ENCODE measurements at regions not wholly inside any gene's neighbourhood (a gene's known extent, or its start where the extent isn't known, plus 50 kb on each side); places are given as distances from the start of the nearest gene placed in this dataset.
"Not testable (repeated sequence)": the region's sequence is repeated elsewhere in the genome, so short reads cannot be mapped to it uniquely, and the experiment has no call there.

DNA sequence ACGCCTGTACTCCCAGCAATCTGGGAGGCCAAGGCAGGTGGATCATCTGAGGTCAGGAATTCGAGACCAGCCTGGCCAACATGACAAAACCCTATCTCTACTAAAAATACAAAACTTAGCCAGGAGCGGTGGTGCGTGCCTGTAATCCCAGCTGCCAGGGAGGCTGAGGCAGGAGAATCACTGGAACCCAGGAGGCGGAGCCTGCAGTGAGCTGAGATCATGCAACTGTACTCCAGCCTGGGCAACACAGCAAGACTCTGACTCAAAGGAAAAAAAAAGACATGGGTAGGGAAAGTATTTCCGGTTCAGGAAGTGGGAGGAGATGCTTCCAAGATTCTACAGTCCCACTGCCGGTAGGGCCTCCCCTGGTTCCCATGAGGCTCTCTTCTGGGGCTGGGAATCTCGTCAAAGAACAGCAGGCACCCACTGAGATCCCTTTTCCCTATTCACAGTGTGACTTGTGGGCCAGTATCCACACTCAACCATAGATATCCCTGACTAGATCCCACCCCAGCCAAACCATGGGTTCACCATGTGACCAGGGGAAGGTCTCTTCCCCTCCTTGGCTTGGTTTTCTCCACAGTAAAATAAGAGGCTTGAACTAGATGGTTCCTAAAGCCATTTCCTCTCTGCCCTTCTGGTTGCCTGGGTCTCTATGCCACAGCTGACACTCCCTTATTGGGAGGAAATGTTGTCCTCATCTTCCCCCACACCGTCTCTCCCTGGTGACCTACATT lies 443.3 kb downstream of the BUD13 start:
- H3K27me3 ChIP-seq, result no peaks in the 10 kb centered on the region
- intact Hi-C loops (cut with DNase I), result no loop called here

DNA sequence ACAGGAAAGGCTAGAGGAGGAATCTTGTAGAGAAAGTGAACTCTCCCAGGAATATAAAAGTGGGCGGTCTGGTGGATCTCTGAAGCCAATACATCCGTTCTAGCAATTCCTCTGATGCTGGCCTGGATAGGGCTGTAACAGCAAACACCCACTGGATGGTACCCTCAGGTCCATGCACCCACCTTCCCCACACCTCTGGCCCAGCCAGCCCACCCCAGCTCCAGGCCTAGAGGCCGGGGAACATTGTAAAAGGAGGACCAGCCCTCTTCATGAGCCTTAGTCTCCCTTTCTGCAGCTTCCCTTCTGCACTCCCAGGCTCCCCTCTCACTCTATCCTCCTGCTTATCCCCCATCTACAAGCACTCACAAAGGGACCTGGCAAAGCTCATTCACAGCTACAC lies 443.9 kb downstream of the BUD13 start:
- peak; percentile 31 to 54 for DNase-seq (ENCODE audit: extremely low spot score in 2 of 2)
- Histone ChIP-seq H3K4me1 (no peaks in the 10 kb centered on the region), H3K4me3 (no peak overlapping the region), H3K9me3 (no peaks in the 10 kb centered on the region), H3K27ac (no peak overlapping the region), H3K27me3 (no peaks in the 10 kb centered on the region), H3K36me3 (no peaks in the 10 kb centered on the region)
- TF ChIP-seq, protein P1, sequence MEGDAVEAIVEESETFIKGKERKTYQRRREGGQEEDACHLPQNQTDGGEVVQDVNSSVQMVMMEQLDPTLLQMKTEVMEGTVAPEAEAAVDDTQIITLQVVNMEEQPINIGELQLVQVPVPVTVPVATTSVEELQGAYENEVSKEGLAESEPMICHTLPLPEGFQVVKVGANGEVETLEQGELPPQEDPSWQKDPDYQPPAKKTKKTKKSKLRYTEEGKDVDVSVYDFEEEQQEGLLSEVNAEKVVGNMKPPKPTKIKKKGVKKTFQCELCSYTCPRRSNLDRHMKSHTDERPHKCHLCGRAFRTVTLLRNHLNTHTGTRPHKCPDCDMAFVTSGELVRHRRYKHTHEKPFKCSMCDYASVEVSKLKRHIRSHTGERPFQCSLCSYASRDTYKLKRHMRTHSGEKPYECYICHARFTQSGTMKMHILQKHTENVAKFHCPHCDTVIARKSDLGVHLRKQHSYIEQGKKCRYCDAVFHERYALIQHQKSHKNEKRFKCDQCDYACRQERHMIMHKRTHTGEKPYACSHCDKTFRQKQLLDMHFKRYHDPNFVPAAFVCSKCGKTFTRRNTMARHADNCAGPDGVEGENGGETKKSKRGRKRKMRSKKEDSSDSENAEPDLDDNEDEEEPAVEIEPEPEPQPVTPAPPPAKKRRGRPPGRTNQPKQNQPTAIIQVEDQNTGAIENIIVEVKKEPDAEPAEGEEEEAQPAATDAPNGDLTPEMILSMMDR (IDR thresholded peaks at IDR 0.05), result no peak
- TF ChIP-seq POLR2AphosphoS5 (IDR thresholded peaks at IDR 0.05; ENCODE audit: insufficient read depth in 1 of 2, low read depth in 1 of 2), result no peak
- no peak for TF ChIP-seq POLR2A (IDR thresholded peaks at IDR 0.05)
- intact Hi-C loops (cut with DNase I), result no loop called here

More for the DNA sequence above, 443.3 kb downstream of the BUD13 start:
- Histone ChIP-seq H3K4me1 (no peaks in the 10 kb centered on the region), H3K27ac (no peak overlapping the region), H3K4me3 (no peak overlapping the region), H3K9me3 (no peaks in the 10 kb centered on the region), H3K36me3 (no peaks in the 10 kb centered on the region)
- no peak for TF ChIP-seq POLR2A (IDR thresholded peaks at IDR 0.05)
- TF ChIP-seq, protein P1 (IDR thresholded peaks at IDR 0.05), result no peak
- TF ChIP-seq POLR2AphosphoS5 (IDR thresholded peaks at IDR 0.05; ENCODE audit: insufficient read depth in 1 of 2, low read depth in 1 of 2), result no peak
- peak; percentile 56 to 64 for DNase-seq (ENCODE audit: extremely low spot score in 2 of 2)

DNA sequence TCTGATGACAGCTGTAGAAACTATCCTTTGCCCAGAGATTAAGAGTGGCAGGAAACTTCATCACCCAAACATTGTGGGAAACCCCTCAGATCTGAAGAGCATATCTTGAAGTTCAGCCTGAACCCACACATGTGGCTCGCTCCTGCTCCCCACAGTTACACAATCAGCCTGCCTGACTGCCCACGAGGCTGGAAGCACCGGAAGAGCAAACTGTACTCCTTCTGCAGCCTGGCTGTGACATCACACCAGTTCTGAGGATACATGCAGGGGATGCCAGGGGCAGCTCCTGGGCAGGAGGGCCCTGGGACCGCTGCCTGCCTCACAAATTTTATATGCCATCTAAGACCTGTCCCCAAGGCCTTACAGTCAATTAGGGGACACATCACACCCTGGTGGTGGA lies 444.4 kb downstream of the BUD13 start:
- Histone ChIP-seq H3K4me1 (no peaks in the 10 kb centered on the region), H3K27me3 (no peaks in the 10 kb centered on the region), H3K36me3 (no peaks in the 10 kb centered on the region), H3K9me3 (no peaks in the 10 kb centered on the region), H3K4me3 (no peak overlapping the region), H3K27ac (no peak overlapping the region)
- TF ChIP-seq POLR2A (IDR thresholded peaks at IDR 0.05) (no peak), POLR2AphosphoS5 (IDR thresholded peaks at IDR 0.05; ENCODE audit: insufficient read depth in 1 of 2, low read depth in 1 of 2) (no peak)
- TF ChIP-seq, protein P1 (IDR thresholded peaks at IDR 0.05), result no peak
- intact Hi-C loops (cut with DNase I), result no loop called here
- peak in 1 of 2 donors; percentile 44 for DNase-seq (ENCODE audit: extremely low spot score in 2 of 2)

DNA sequence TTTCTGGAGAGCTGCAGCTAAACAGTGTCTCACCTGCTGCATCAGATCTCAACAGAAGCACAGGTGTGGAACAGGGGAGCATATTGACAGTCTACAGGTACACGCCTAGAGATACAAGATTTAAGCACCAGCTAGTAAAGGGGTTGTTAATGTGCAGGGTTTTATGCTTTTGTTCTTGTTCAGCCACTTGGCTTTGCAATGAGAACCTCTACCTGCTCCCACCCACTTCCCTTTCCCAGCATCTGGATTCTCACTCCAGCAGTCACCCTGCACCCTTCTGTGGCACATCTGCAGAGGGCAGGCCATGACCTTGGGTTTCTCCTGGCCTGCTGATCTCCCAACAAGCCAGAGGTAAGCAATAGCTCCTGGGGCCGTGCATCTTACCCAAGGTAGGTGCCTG lies 446.6 kb downstream of the BUD13 start:
- no peak overlapping the region for H3K27ac ChIP-seq
- DNase-seq (ENCODE audit: extremely low spot score in 2 of 2), result peak in 1 of 2 donors; percentile 52
- TF ChIP-seq, protein P1 (IDR thresholded peaks at IDR 0.05), result no peak
- TF ChIP-seq POLR2AphosphoS5 (IDR thresholded peaks at IDR 0.05; ENCODE audit: insufficient read depth in 1 of 2, low read depth in 1 of 2) (no peak), POLR2A (IDR thresholded peaks at IDR 0.05) (no peak)
- H3K27me3 ChIP-seq, result no peaks in the 10 kb centered on the region
- H3K36me3 ChIP-seq, result no peaks in the 10 kb centered on the region
- H3K4me1 ChIP-seq, result no peaks in the 10 kb centered on the region
- no peak overlapping the region for H3K4me3 ChIP-seq
- intact Hi-C loops (cut with DNase I), result no loop called here
- H3K9me3 ChIP-seq, result no peaks in the 10 kb centered on the region

DNA sequence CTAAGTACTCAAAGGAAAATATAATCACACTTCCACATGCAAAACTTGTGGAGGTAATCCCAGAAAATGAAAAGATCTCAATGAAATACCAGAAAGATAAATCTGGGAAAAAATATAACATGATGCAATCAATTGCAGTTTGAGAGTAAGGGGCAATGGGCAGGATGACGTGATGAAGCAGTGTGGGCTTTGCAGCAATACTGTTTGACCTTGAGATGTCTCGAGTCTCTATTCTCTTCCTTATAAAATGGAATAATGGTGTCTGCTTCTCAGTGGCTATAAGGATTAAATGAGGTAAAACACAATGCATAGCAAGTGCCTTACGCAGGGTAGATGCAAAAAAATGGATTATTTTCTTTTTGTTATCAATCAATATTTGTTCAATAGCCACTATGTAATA lies 447.5 kb downstream of the BUD13 start:
- DNase-seq (ENCODE audit: extremely low spot score in 2 of 2), result no peak
- H3K9me3 ChIP-seq, result no peaks in the 10 kb centered on the region
- no peak overlapping the region for H3K4me3 ChIP-seq
- H3K27ac ChIP-seq, result no peak overlapping the region
- H3K4me1 ChIP-seq, result no peaks in the 10 kb centered on the region
- H3K27me3 ChIP-seq, result no peaks in the 10 kb centered on the region
- TF ChIP-seq POLR2A (IDR thresholded peaks at IDR 0.05) (no peak), POLR2AphosphoS5 (IDR thresholded peaks at IDR 0.05; ENCODE audit: insufficient read depth in 1 of 2, low read depth in 1 of 2) (no peak)
- TF ChIP-seq, protein P1 (IDR thresholded peaks at IDR 0.05), result no peak
- H3K36me3 ChIP-seq, result no peaks in the 10 kb centered on the region
- intact Hi-C loops (cut with DNase I), result no loop called here

DNA sequence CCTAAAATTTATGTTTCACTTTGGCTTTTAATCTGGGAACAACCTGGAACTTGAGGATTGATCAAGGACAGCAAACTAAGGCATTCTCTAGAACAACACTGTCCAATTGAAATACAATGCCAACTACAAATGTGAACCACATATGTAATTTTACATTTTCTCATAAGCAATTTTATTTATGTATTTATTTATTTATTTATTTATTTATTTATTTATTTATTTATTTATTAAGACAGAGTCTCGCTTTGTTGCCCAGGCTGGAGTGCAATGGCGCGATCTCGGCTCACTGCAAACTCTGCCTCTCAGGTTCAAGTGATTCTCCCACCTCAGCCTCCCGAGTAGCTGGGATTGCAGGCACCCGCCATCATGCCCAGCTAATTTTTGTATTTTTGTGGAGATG lies 448.7 kb downstream of the BUD13 start:
- H3K27me3 ChIP-seq; H3K4me3 ChIP-seq; H3K27ac ChIP-seq; H3K9me3 ChIP-seq; intact Hi-C loops (cut with DNase I); DNase-seq (ENCODE audit: extremely low spot score in 2 of 2); H3K4me1 ChIP-seq; H3K36me3 ChIP-seq: not testable (repeated sequence)
